ENCODE measurements at regions not wholly inside any gene's neighbourhood (a gene's known extent, or its start where the extent isn't known, plus 50 kb on each side); places are given as distances from the start of the nearest gene placed in this dataset.
"Not testable (repeated sequence)": the region's sequence is repeated elsewhere in the genome, so short reads cannot be mapped to it uniquely, and the experiment has no call there.

DNA sequence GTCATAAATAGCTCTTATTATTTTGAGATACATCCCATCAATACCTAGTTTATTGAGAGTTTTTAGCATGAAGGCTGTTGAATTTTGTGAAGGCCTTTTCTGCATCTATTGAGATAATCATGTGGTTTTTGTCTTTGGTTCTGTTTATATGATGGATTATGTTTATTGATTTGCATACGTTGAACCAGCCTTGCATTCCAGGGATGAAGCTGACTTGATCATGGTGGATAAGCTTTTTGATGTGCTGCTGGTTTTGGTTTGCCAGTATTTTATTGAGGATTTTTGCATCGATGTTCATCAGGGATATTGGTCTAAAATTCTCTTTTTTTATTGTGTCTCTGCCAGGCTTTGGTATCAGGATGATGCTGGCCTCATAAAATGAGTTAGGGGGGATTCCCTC, 62.4 kb downstream of the GPR88 start:
- TF ChIP-seq, protein P1, sequence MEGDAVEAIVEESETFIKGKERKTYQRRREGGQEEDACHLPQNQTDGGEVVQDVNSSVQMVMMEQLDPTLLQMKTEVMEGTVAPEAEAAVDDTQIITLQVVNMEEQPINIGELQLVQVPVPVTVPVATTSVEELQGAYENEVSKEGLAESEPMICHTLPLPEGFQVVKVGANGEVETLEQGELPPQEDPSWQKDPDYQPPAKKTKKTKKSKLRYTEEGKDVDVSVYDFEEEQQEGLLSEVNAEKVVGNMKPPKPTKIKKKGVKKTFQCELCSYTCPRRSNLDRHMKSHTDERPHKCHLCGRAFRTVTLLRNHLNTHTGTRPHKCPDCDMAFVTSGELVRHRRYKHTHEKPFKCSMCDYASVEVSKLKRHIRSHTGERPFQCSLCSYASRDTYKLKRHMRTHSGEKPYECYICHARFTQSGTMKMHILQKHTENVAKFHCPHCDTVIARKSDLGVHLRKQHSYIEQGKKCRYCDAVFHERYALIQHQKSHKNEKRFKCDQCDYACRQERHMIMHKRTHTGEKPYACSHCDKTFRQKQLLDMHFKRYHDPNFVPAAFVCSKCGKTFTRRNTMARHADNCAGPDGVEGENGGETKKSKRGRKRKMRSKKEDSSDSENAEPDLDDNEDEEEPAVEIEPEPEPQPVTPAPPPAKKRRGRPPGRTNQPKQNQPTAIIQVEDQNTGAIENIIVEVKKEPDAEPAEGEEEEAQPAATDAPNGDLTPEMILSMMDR (IDR thresholded peaks at IDR 0.05): not testable (repeated sequence)
- not testable (repeated sequence) for TF ChIP-seq ZFX (IDR thresholded peaks at IDR 0.05; ENCODE audit: borderline replicate concordance)
